Panc1 (cell line): ENCODE measurements at regions not wholly inside any gene's neighbourhood (a gene's known extent, or its start where the extent isn't known, plus 50 kb on each side); places are given as distances from the start of the nearest gene placed in this dataset.

ENCODE experiments used
- ATAC-seq: fragments of 200-7000 bp; cut with Tn5 transposase; 2 replicates; pipeline ENCODE4 v1.9.1; 2020; ENCODE audit warnings: mild to moderate bottlenecking, moderate library complexity
- BruUV-seq: library from RNA; stranded (reverse); fragments of 400-500 nt; replicated peaks from 2 replicates; lab custom pipeline; 2021; lab: Mats Ljungman, UMichigan
- CTCF ChIA-PET: fragments of 300-600 bp; sonication (Branson Sonifier 250); formaldehyde crosslinking; loops from one replicate; lab custom pipeline; 2022; ENCODE audit warnings: antibody characterized with exemption; lab: Charles Lee
- POLR2A ChIA-PET: fragments of 300-600 bp; sonication (Branson Sonifier 250); formaldehyde crosslinking; loops from one replicate; lab custom pipeline; 2022; ENCODE audit warnings: antibody characterized with exemption; lab: Charles Lee
- DNase-seq: peaks from one replicate; pipeline ENCODE4 v3.0.0-alpha.2; 2010; ENCODE audit warnings: low read depth, low spot score
- H3K27ac ChIP-seq: 2 replicates; pipeline ENCODE4 v1.5.1; 2011; ENCODE audit warnings: mild to moderate bottlenecking, low read length, inconsistent platforms
- H3K27me3 ChIP-seq: fragments of 200-500 bp; sonication (Bioruptor generic); 2 replicates; pipeline ENCODE4 v1.6.0; 2014; ENCODE audit warnings: low read length, inconsistent platforms; ENCODE audit not compliant: control insufficient read depth, insufficient read depth
- H3K36me3 ChIP-seq: fragments of 200-500 bp; sonication (Bioruptor generic); 2 replicates; pipeline ENCODE4 v1.5.1; 2014; ENCODE audit warnings: inconsistent platforms, mild to moderate bottlenecking, low read length, moderate library complexity; ENCODE audit not compliant: control insufficient read depth, insufficient read depth
- H3K4me1 ChIP-seq: 2 replicates; pipeline ENCODE4 v1.5.1; 2011; ENCODE audit warnings: inconsistent platforms, mild to moderate bottlenecking, low read length, moderate library complexity; ENCODE audit not compliant: control insufficient read depth, insufficient read depth
- H3K4me3 ChIP-seq, 2 experiments: 2 replicates each; pipeline ENCODE4 v1.5.1; 2011 to 2012; ENCODE audit warnings: low read depth in 2 of 2, low read length in 2 of 2, mild to moderate bottlenecking in 2 of 2, inconsistent platforms in 1 of 2, moderate library complexity in 1 of 2
- H3K9me3 ChIP-seq: fragments of 200-500 bp; sonication (Bioruptor generic); 2 replicates; pipeline ENCODE4 v1.5.1; 2014; ENCODE audit warnings: low read depth, mild to moderate bottlenecking, inconsistent platforms, low read length, moderate library complexity; ENCODE audit not compliant: control insufficient read depth, insufficient read depth
- CTCF ChIP-seq: fragments of 450-650 bp; IDR thresholded peaks from 2 replicates; pipeline ENCODE4 v1.5.1; 2017; ENCODE audit warnings: mild to moderate bottlenecking
- POLR2AphosphoS5 ChIP-seq: IDR thresholded peaks from 2 replicates; pipeline ENCODE4 v1.6.1; 2012; ENCODE audit warnings: mild to moderate bottlenecking, low read depth, low read length, moderate library complexity
- REST ChIP-seq, 2 experiments: IDR thresholded peaks; 2 replicates each; pipeline ENCODE4 v1.6.1; 2011 to 2012; ENCODE audit warnings: low read depth in 2 of 2, control low read depth in 1 of 2, low read length in 1 of 2, mild to moderate bottlenecking in 1 of 2, moderate library complexity in 1 of 2; ENCODE audit not compliant: insufficient read depth in 1 of 2
- SIN3A ChIP-seq: IDR thresholded peaks from 2 replicates; pipeline ENCODE4 v1.6.1; 2012; ENCODE audit warnings: low read depth, mild to moderate bottlenecking, low read length, moderate library complexity, borderline replicate concordance; ENCODE audit not compliant: insufficient read depth
- TCF7L2 ChIP-seq: IDR thresholded peaks from 2 replicates; pipeline ENCODE4 v1.6.1; 2011; ENCODE audit warnings: mild to moderate bottlenecking, low read depth, low read length, inconsistent platforms
- in situ Hi-C: cut with HindIII; loops from 2 replicates; pipeline ENCODE4 v1.10.0; 2016; ENCODE audit warnings: low sequenced_read_pairs, low pct_unique_long_range_greater_than_20kb
- intact Hi-C: fragments of 100-400 bp; cut with micrococcal nuclease; formaldehyde crosslinking; loops from one replicate; pipeline ENCODE4 v1.10.0; 2022; ENCODE audit not compliant: unreplicated experiment

- in situ Hi-C loops = no loop called here
- DNase-seq = no peak
- no peaks in the 10 kb centered on the region for H3K27me3 ChIP-seq
- no peaks in the 10 kb centered on the region for H3K9me3 ChIP-seq
- H3K36me3 ChIP-seq = no peaks in the 10 kb centered on the region
- TF ChIP-seq SIN3A = no peak
- no peak for TF ChIP-seq TCF7L2
- TF ChIP-seq POLR2AphosphoS5 = no peak
- TF ChIP-seq REST (IDR thresholded peaks at IDR 0.05; ENCODE audit: insufficient read depth in 1 of 2, low read depth in 2 of 2, low read length in 1 of 2) = no peak
- TF ChIP-seq CTCF = no peak
- BruUV-seq = no TSS peak
- no peak for ATAC-seq
- H3K4me1 ChIP-seq = no peaks in the 10 kb centered on the region
- intact Hi-C loops = no loop called here
- H3K27ac ChIP-seq = no peak overlapping the region
- CTCF ChIA-PET = interaction anchor here (0.7 kb wide), 1 partner anchor 996 kb away, joined by 4 read pairs; no protein-coding TSS in a partner anchor
- POLR2A ChIA-PET = no interaction called here
- no peak overlapping the region for H3K4me3 ChIP-seq
Measured at GRCh38 chr5:4363045-4363444, 767.4 kb downstream of the IRX1 start.

- H3K4me3 ChIP-seq = no peak overlapping the region
- DNase-seq (no peak), ATAC-seq (no peak)
- no TSS peak for BruUV-seq
- no peaks in the 10 kb centered on the region for H3K27me3 ChIP-seq
- no peaks in the 10 kb centered on the region for H3K36me3 ChIP-seq
- no peaks in the 10 kb centered on the region for H3K9me3 ChIP-seq
- in situ Hi-C loops (no loop called here), intact Hi-C loops (no loop called here)
- TF ChIP-seq REST (IDR thresholded peaks at IDR 0.05; ENCODE audit: insufficient read depth in 1 of 2, low read depth in 2 of 2, low read length in 1 of 2) = no peak
- TF ChIP-seq POLR2AphosphoS5 = no peak
- no peak for TF ChIP-seq TCF7L2
- TF ChIP-seq CTCF = no peak
- TF ChIP-seq SIN3A = no peak
- ChIA-PET CTCF (no interaction called here), POLR2A (no interaction called here)
- H3K27ac ChIP-seq = no peak overlapping the region
- H3K4me1 ChIP-seq = no peaks in the 10 kb centered on the region
Measured at GRCh38 chr5:4366628-4367027, 771.0 kb downstream of the IRX1 start.
